ENCODE measurements at regions not wholly inside any gene's neighbourhood (a gene's known extent, or its start where the extent isn't known, plus 50 kb on each side); places are given as distances from the start of the nearest gene placed in this dataset.

DNA sequence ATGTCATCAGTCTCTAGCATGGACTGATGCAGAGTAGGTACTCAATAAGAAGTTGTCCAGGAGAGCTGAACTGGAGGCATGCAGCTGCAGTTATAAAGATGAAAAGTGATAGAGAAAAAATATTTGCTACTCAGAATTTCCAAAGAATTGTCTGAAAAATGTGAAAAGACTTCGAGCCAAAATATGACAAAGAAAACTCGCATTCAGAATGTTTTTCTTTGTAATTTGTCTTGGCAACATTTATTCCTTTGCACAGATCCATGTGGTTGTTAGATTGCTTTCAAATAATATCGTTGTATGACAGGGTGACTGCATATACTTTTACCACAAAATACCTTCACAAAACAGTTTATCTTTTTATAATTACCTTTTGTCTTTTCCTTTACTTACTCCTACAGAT lies 128.0 kb upstream of the SLC4A4 start (continued):
- TF ChIP-seq, protein P1, sequence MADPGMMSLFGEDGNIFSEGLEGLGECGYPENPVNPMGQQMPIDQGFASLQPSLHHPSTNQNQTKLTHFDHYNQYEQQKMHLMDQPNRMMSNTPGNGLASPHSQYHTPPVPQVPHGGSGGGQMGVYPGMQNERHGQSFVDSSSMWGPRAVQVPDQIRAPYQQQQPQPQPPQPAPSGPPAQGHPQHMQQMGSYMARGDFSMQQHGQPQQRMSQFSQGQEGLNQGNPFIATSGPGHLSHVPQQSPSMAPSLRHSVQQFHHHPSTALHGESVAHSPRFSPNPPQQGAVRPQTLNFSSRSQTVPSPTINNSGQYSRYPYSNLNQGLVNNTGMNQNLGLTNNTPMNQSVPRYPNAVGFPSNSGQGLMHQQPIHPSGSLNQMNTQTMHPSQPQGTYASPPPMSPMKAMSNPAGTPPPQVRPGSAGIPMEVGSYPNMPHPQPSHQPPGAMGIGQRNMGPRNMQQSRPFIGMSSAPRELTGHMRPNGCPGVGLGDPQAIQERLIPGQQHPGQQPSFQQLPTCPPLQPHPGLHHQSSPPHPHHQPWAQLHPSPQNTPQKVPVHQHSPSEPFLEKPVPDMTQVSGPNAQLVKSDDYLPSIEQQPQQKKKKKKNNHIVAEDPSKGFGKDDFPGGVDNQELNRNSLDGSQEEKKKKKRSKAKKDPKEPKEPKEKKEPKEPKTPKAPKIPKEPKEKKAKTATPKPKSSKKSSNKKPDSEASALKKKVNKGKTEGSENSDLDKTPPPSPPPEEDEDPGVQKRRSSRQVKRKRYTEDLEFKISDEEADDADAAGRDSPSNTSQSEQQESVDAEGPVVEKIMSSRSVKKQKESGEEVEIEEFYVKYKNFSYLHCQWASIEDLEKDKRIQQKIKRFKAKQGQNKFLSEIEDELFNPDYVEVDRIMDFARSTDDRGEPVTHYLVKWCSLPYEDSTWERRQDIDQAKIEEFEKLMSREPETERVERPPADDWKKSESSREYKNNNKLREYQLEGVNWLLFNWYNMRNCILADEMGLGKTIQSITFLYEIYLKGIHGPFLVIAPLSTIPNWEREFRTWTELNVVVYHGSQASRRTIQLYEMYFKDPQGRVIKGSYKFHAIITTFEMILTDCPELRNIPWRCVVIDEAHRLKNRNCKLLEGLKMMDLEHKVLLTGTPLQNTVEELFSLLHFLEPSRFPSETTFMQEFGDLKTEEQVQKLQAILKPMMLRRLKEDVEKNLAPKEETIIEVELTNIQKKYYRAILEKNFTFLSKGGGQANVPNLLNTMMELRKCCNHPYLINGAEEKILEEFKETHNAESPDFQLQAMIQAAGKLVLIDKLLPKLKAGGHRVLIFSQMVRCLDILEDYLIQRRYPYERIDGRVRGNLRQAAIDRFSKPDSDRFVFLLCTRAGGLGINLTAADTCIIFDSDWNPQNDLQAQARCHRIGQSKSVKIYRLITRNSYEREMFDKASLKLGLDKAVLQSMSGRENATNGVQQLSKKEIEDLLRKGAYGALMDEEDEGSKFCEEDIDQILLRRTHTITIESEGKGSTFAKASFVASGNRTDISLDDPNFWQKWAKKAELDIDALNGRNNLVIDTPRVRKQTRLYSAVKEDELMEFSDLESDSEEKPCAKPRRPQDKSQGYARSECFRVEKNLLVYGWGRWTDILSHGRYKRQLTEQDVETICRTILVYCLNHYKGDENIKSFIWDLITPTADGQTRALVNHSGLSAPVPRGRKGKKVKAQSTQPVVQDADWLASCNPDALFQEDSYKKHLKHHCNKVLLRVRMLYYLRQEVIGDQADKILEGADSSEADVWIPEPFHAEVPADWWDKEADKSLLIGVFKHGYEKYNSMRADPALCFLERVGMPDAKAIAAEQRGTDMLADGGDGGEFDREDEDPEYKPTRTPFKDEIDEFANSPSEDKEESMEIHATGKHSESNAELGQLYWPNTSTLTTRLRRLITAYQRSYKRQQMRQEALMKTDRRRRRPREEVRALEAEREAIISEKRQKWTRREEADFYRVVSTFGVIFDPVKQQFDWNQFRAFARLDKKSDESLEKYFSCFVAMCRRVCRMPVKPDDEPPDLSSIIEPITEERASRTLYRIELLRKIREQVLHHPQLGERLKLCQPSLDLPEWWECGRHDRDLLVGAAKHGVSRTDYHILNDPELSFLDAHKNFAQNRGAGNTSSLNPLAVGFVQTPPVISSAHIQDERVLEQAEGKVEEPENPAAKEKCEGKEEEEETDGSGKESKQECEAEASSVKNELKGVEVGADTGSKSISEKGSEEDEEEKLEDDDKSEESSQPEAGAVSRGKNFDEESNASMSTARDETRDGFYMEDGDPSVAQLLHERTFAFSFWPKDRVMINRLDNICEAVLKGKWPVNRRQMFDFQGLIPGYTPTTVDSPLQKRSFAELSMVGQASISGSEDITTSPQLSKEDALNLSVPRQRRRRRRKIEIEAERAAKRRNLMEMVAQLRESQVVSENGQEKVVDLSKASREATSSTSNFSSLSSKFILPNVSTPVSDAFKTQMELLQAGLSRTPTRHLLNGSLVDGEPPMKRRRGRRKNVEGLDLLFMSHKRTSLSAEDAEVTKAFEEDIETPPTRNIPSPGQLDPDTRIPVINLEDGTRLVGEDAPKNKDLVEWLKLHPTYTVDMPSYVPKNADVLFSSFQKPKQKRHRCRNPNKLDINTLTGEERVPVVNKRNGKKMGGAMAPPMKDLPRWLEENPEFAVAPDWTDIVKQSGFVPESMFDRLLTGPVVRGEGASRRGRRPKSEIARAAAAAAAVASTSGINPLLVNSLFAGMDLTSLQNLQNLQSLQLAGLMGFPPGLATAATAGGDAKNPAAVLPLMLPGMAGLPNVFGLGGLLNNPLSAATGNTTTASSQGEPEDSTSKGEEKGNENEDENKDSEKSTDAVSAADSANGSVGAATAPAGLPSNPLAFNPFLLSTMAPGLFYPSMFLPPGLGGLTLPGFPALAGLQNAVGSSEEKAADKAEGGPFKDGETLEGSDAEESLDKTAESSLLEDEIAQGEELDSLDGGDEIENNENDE (IDR thresholded peaks at IDR 0.05; ENCODE audit: insufficient replicate concordance, low read length): no peak
- no peak for TF ChIP-seq SIN3A (conservative IDR thresholded peaks at IDR 0.05 in 1 of 2, IDR thresholded peaks at IDR 0.05 in 1 of 2; ENCODE audit: low read depth in 1 of 2, low read length in 2 of 2)
